GM23338 (cell line): ENCODE measurements at regions not wholly inside any gene's neighbourhood (a gene's known extent, or its start where the extent isn't known, plus 50 kb on each side); places are given as distances from the start of the nearest gene placed in this dataset.

Source experiments
- EZH2 ChIP-seq: fragments of 200-600 bp; sonication (generic); IDR thresholded peaks from one replicate; pipeline ENCODE4 v1.8.0; 2017; ENCODE audit warnings: antibody characterized with exemption, mild to moderate bottlenecking, low read depth; ENCODE audit not compliant: unreplicated experiment
- STAT1 ChIP-seq: IDR thresholded peaks from one replicate; pipeline ENCODE4 v1.6.1; 2016; ENCODE audit warnings: antibody characterized with exemption; ENCODE audit not compliant: unreplicated experiment
- TF ChIP-seq, protein P1 (sequence below), 2 experiments: fragments of 200-600 bp in 1 of 2; sonication (generic) in 1 of 2; conservative IDR thresholded peaks; 2 replicates each; pipeline versions ENCODE4 v1.5.1 to v1.6.1; 2016 to 2017; ENCODE audit warnings: antibody characterized with exemption in 2 of 2, low read depth in 2 of 2, mild to moderate bottlenecking in 2 of 2, moderate library complexity in 1 of 2

- TF ChIP-seq, protein P1, sequence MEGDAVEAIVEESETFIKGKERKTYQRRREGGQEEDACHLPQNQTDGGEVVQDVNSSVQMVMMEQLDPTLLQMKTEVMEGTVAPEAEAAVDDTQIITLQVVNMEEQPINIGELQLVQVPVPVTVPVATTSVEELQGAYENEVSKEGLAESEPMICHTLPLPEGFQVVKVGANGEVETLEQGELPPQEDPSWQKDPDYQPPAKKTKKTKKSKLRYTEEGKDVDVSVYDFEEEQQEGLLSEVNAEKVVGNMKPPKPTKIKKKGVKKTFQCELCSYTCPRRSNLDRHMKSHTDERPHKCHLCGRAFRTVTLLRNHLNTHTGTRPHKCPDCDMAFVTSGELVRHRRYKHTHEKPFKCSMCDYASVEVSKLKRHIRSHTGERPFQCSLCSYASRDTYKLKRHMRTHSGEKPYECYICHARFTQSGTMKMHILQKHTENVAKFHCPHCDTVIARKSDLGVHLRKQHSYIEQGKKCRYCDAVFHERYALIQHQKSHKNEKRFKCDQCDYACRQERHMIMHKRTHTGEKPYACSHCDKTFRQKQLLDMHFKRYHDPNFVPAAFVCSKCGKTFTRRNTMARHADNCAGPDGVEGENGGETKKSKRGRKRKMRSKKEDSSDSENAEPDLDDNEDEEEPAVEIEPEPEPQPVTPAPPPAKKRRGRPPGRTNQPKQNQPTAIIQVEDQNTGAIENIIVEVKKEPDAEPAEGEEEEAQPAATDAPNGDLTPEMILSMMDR (conservative IDR thresholded peaks at IDR 0.05; ENCODE audit: low read depth in 2 of 2), result no peak
- no peak for TF ChIP-seq EZH2
- TF ChIP-seq STAT1, result no peak
Observed at GRCh38 chr2:150146879-150147278, 340.6 kb downstream of the RND3 start.
